NCI-H446 (cell line): ENCODE measurements at regions not wholly inside any gene's neighbourhood (a gene's known extent, or its start where the extent isn't known, plus 50 kb on each side); places are given as distances from the start of the nearest gene placed in this dataset.
A peak's percentile ranks its signal among the peaks of the same experiment; 100 is the strongest.

ENCODE experiments used
- DNase-seq, 2 experiments: peaks; one replicate each; lab custom pipeline; 2025; lab: John Stamatoyannopoulos, UW

- no peak for DNase-seq
Observed at GRCh38 chr2:74065456-74065855, 80.7 kb downstream of the TET3 start.

GRCh38 chr2:74066491-74067203 is 81.1 kb downstream of the BOLA3 start:
- DNase-seq, result peak; percentile 6 to 9

- no peak for DNase-seq
Observed at GRCh38 chr2:74067221-74067747, 80.4 kb downstream of the BOLA3 start.

GRCh38 chr2:74070991-74071390 is 76.7 kb downstream of the BOLA3 start:
- DNase-seq, result no peak

- no peak for DNase-seq
Observed at GRCh38 chr2:74071426-74071825, 76.3 kb downstream of the BOLA3 start.

GRCh38 chr2:74072565-74072964 is 75.1 kb downstream of the BOLA3 start:
- DNase-seq, result no peak

GRCh38 chr2:74074487-74074886 is 73.2 kb downstream of the BOLA3 start:
- DNase-seq, result no peak

- no peak for DNase-seq
Observed at GRCh38 chr2:74076074-74076470, 71.6 kb downstream of the BOLA3 start.

- DNase-seq, result no peak
Observed at GRCh38 chr2:74077636-74078035, 70.1 kb downstream of the BOLA3 start.

GRCh38 chr2:74078466-74078865 is 69.2 kb downstream of the BOLA3 start:
- no peak for DNase-seq

- no peak for DNase-seq
Observed at GRCh38 chr2:74079522-74080341, 68.0 kb downstream of the BOLA3 start.

- no peak for DNase-seq
Observed at GRCh38 chr2:74080346-74080745, 67.4 kb downstream of the BOLA3 start.

- no peak for DNase-seq
Observed at GRCh38 chr2:74081030-74081762, 66.5 kb downstream of the BOLA3 start.

- no peak for DNase-seq
Observed at GRCh38 chr2:74081763-74082110, 66.0 kb downstream of the BOLA3 start.

- DNase-seq, result no peak
Observed at GRCh38 chr2:74083750-74084149, 64.0 kb downstream of the BOLA3 start.
